ENCODE measurements at regions not wholly inside any gene's neighbourhood (a gene's known extent, or its start where the extent isn't known, plus 50 kb on each side); places are given as distances from the start of the nearest gene placed in this dataset.

GRCh38 chr2:193861557-193861956, 1666.8 kb upstream of the TMEFF2 start:
- Histone ChIP-seq H3K9me3 (peaks cover 0 to 8% (median 0%) of the 10 kb centered on the region in 4 donors), H3K4me3 (no peak overlapping the region), H3K27me3 (no peaks in the 10 kb centered on the region), H3K36me3 (no peaks in the 10 kb centered on the region), H3K27ac (no peak overlapping the region), H3K4me1 (no peaks in the 10 kb centered on the region)
- DNase-seq = no peak
- no peak for TF ChIP-seq POLR2A (IDR thresholded peaks at IDR 0.05)
- no peak for TF ChIP-seq CTCF (IDR thresholded peaks at IDR 0.05)
- TF ChIP-seq EP300 (IDR thresholded peaks at IDR 0.05) = no peak
- TF ChIP-seq POLR2AphosphoS5 (IDR thresholded peaks at IDR 0.05) = no peak
- intact Hi-C loops (cut with DNase I; ENCODE audit: low total_unique reads) = no loop called here

- H3K36me3 ChIP-seq = no peaks in the 10 kb centered on the region
- no peaks in the 10 kb centered on the region for H3K4me1 ChIP-seq
- WGBS, 5 donors = 82 to 91% (median 83%) methylated on average over 6 of the region's 6 CpGs
- no peak for DNase-seq
- TF ChIP-seq POLR2A (IDR thresholded peaks at IDR 0.05) (no peak), EP300 (IDR thresholded peaks at IDR 0.05) (no peak), POLR2AphosphoS5 (IDR thresholded peaks at IDR 0.05) (no peak), CTCF (IDR thresholded peaks at IDR 0.05) (no peak)
- H3K27me3 ChIP-seq = no peaks in the 10 kb centered on the region
- intact Hi-C loops (cut with DNase I; ENCODE audit: low total_unique reads) = no loop called here
- H3K27ac ChIP-seq = no peak overlapping the region
- H3K9me3 ChIP-seq = no peaks in the 10 kb centered on the region
- H3K4me3 ChIP-seq = no peak overlapping the region
These were observed 1653.3 kb upstream of the TMEFF2 start for GRCh38 chr2:193847991-193848390.

GRCh38 chr2:193847130-193847529, 1652.4 kb upstream of the TMEFF2 start:
- Histone ChIP-seq H3K4me1 (no peaks in the 10 kb centered on the region), H3K27ac (no peak overlapping the region), H3K4me3 (no peak overlapping the region), H3K27me3 (no peaks in the 10 kb centered on the region), H3K36me3 (no peaks in the 10 kb centered on the region), H3K9me3 (no peaks in the 10 kb centered on the region)
- no peak for TF ChIP-seq CTCF (IDR thresholded peaks at IDR 0.05)
- TF ChIP-seq EP300 (IDR thresholded peaks at IDR 0.05) = no peak
- TF ChIP-seq POLR2A (IDR thresholded peaks at IDR 0.05) = no peak
- no peak for TF ChIP-seq POLR2AphosphoS5 (IDR thresholded peaks at IDR 0.05)
- intact Hi-C loops (cut with DNase I; ENCODE audit: low total_unique reads) = no loop called here
- WGBS, 5 donors = 53 to 60% (median 57%) methylated on average over 3 of the region's 3 CpGs
- no peak for DNase-seq

- Histone ChIP-seq H3K4me3 (no peak overlapping the region), H3K4me1 (no peaks in the 10 kb centered on the region), H3K27me3 (no peaks in the 10 kb centered on the region), H3K27ac (no peak overlapping the region), H3K36me3 (no peaks in the 10 kb centered on the region), H3K9me3 (no peaks in the 10 kb centered on the region)
- WGBS, 5 donors = 26 to 51% (median 36%) methylated on average over 1 of the region's 1 CpG
- intact Hi-C loops (cut with DNase I; ENCODE audit: low total_unique reads) = no loop called here
- TF ChIP-seq EP300 (IDR thresholded peaks at IDR 0.05) = no peak
- TF ChIP-seq CTCF (IDR thresholded peaks at IDR 0.05) = no peak
- no peak for TF ChIP-seq POLR2AphosphoS5 (IDR thresholded peaks at IDR 0.05)
- TF ChIP-seq POLR2A (IDR thresholded peaks at IDR 0.05) = no peak
- DNase-seq = no peak
These were observed 1650.9 kb upstream of the TMEFF2 start for GRCh38 chr2:193845604-193846003.

Measured in stomach (tissue), 8 donors.